Liver (tissue), 8 donors: ENCODE measurements at regions not wholly inside any gene's neighbourhood (a gene's known extent, or its start where the extent isn't known, plus 50 kb on each side); places are given as distances from the start of the nearest gene placed in this dataset.

Source experiments
- DNase-seq: peaks from one replicate; pipeline ENCODE4 v3.0.0-alpha.2; 2017; ENCODE audit warnings: low spot score
- H3K27ac ChIP-seq, 2 donors: one replicate each; pipeline ENCODE4 v1.7.0; 2013; ENCODE audit warnings: inconsistent platforms in 2 of 2, low read length in 2 of 2, control low read depth in 1 of 2, low read depth in 1 of 2, mild to moderate bottlenecking in 1 of 2
- H3K27me3 ChIP-seq, 4 donors: one replicate each; pipeline versions ENCODE4 v1.6.1 to v1.7.0; 2013; ENCODE audit warnings: low read length in 3 of 4, inconsistent platforms in 1 of 4, mild to moderate bottlenecking in 1 of 4, moderate library complexity in 1 of 4; ENCODE audit not compliant: control insufficient read depth in 4 of 4, insufficient read depth in 4 of 4
- H3K36me3 ChIP-seq, 4 donors: one replicate each; pipeline versions ENCODE4 v1.6.1 to v1.7.0; 2013; ENCODE audit warnings: low read length in 3 of 4, mild to moderate bottlenecking in 3 of 4, low read depth in 1 of 4, moderate library complexity in 1 of 4; ENCODE audit not compliant: control insufficient read depth in 4 of 4, insufficient read depth in 3 of 4
- H3K4me1 ChIP-seq, 4 donors: one replicate each; pipeline versions ENCODE4 v1.6.1 to v1.7.0; 2013; ENCODE audit warnings: low read length in 3 of 4, mild to moderate bottlenecking in 3 of 4, moderate library complexity in 1 of 4; ENCODE audit not compliant: control insufficient read depth in 4 of 4, insufficient read depth in 4 of 4
- H3K4me3 ChIP-seq, 3 donors: one replicate each; pipeline versions ENCODE4 v1.6.1 to v1.7.0; 2013; ENCODE audit warnings: low read length in 3 of 3, control low read depth in 1 of 3, low read depth in 1 of 3, mild to moderate bottlenecking in 1 of 3
- H3K9ac ChIP-seq, 2 donors: one replicate each; pipeline ENCODE4 v1.7.0; 2013; ENCODE audit warnings: low read length in 2 of 2, mild to moderate bottlenecking in 2 of 2, moderate library complexity in 2 of 2, control low read depth in 1 of 2, low read depth in 1 of 2
- H3K9me3 ChIP-seq, 4 donors: one replicate each; pipeline versions ENCODE4 v1.6.1 to v1.7.0; 2013; ENCODE audit warnings: low read length in 3 of 4; ENCODE audit not compliant: control insufficient read depth in 4 of 4
- ATF3 ChIP-seq: IDR thresholded peaks from 2 replicates; pipeline ENCODE4 v1.6.1; 2016; ENCODE audit warnings: antibody characterized with exemption
- CTCF ChIP-seq: fragments of 150-350 bp; IDR thresholded peaks from 2 replicates; pipeline ENCODE4 v1.5.1; 2017; ENCODE audit warnings: improper control_type of control experiment, low read depth, low read length; ENCODE audit not compliant: missing input control
- EGR1 ChIP-seq, 2 donors: IDR thresholded peaks; 2 replicates each; pipeline ENCODE4 v1.6.1; 2016 to 2018; ENCODE audit warnings: antibody characterized with exemption in 2 of 2, low read depth in 2 of 2
- FOXA1 ChIP-seq: IDR thresholded peaks from 2 replicates; pipeline ENCODE4 v1.6.1; 2016; ENCODE audit warnings: antibody characterized with exemption
- FOXA2 ChIP-seq: IDR thresholded peaks from 2 replicates; pipeline ENCODE4 v1.6.1; 2016; ENCODE audit warnings: antibody characterized with exemption
- GABPA ChIP-seq, 2 donors: IDR thresholded peaks in 1 of 2; conservative IDR thresholded peaks in 1 of 2; 2 replicates each; pipeline ENCODE4 v1.6.1; 2016; ENCODE audit warnings: antibody characterized with exemption in 2 of 2, mild to moderate bottlenecking in 1 of 2, moderate library complexity in 1 of 2
- HNF4G ChIP-seq: IDR thresholded peaks from 2 replicates; pipeline ENCODE4 v1.6.1; 2016; ENCODE audit warnings: antibody characterized with exemption
- JUND ChIP-seq, 2 donors: IDR thresholded peaks; 2 replicates each; pipeline ENCODE4 v1.6.1; 2016; ENCODE audit warnings: antibody characterized with exemption in 2 of 2
- MAX ChIP-seq: IDR thresholded peaks from 2 replicates; pipeline ENCODE4 v1.6.1; 2016; ENCODE audit warnings: antibody characterized with exemption
- NR2F2 ChIP-seq: IDR thresholded peaks from 2 replicates; pipeline ENCODE4 v1.6.1; 2016; ENCODE audit warnings: antibody characterized with exemption
- REST ChIP-seq: IDR thresholded peaks from 2 replicates; pipeline ENCODE4 v1.6.1; 2016; ENCODE audit warnings: antibody characterized with exemption, mild to moderate bottlenecking
- RXRA ChIP-seq, 2 donors: IDR thresholded peaks; 2 replicates each; pipeline ENCODE4 v1.6.1; 2017 to 2018; ENCODE audit warnings: antibody characterized with exemption in 2 of 2, mild to moderate bottlenecking in 1 of 2
- SP1 ChIP-seq: IDR thresholded peaks from 2 replicates; pipeline ENCODE4 v1.6.1; 2018; ENCODE audit warnings: antibody characterized with exemption, mild to moderate bottlenecking
- YY1 ChIP-seq: IDR thresholded peaks from 2 replicates; pipeline ENCODE4 v1.6.1; 2016; ENCODE audit warnings: antibody characterized with exemption, mild to moderate bottlenecking
- WGBS: extraction: QIAGEN DNeasy Blood & Tissue Kit; methylation state at CpG from one replicate; pipeline ENCODE4 v1.1.7; 2013; 5-methylcytosine and 5-hydroxymethylcytosine counted together
- donor health status: healthy.
- donor health status: healthy.
- donor health status: healthy.
- donor health status: healthy.
- donor health status: healthy.

- Histone ChIP-seq H3K9ac (no peak overlapping the region), H3K4me3 (no peak overlapping the region), H3K36me3 (no peaks in the 10 kb centered on the region), H3K9me3 (no peaks in the 10 kb centered on the region), H3K4me1 (no peaks in the 10 kb centered on the region), H3K27ac (no peak overlapping the region), H3K27me3 (peaks cover 0 to 4% (median 0%) of the 10 kb centered on the region in 4 donors)
- TF ChIP-seq FOXA2, result no peak
- no peak for TF ChIP-seq NR2F2
- no peak for TF ChIP-seq MAX
- TF ChIP-seq YY1, result no peak
- no peak for TF ChIP-seq GABPA (IDR thresholded peaks at IDR 0.05 in 1 of 2, conservative IDR thresholded peaks at IDR 0.05 in 1 of 2)
- TF ChIP-seq JUND (IDR thresholded peaks at IDR 0.05), result no peak
- no peak for TF ChIP-seq HNF4G
- no peak for TF ChIP-seq FOXA1
- no peak for TF ChIP-seq ATF3
- no peak for TF ChIP-seq RXRA (IDR thresholded peaks at IDR 0.05)
- no peak for TF ChIP-seq EGR1 (IDR thresholded peaks at IDR 0.05; ENCODE audit: low read depth in 2 of 2)
- DNase-seq, result no peak
Observed at GRCh38 chr2:166614503-166614902, 120.5 kb upstream of the SCN7A start.

- DNase-seq, result no peak
- H3K27ac ChIP-seq, result no peak overlapping the region
- H3K4me3 ChIP-seq, result no peak overlapping the region
- no peak overlapping the region for H3K9ac ChIP-seq
- no peaks in the 10 kb centered on the region for H3K4me1 ChIP-seq
- H3K27me3 ChIP-seq, result peaks cover 0 to 8% (median 0%) of the 10 kb centered on the region in 4 donors
- no peaks in the 10 kb centered on the region for H3K9me3 ChIP-seq
- TF ChIP-seq EGR1 (IDR thresholded peaks at IDR 0.05; ENCODE audit: low read depth in 2 of 2), result no peak
- no peak for TF ChIP-seq SP1
- TF ChIP-seq JUND (IDR thresholded peaks at IDR 0.05), result no peak
- no peak for TF ChIP-seq CTCF
- TF ChIP-seq RXRA (IDR thresholded peaks at IDR 0.05), result no peak
- TF ChIP-seq REST, result no peak
- no peak for TF ChIP-seq FOXA2
- no peaks in the 10 kb centered on the region for H3K36me3 ChIP-seq
- 34% methylated on average over 4 of the region's 4 CpGs for WGBS
Observed at GRCh38 chr2:166614029-166614428, 120.0 kb upstream of the SCN7A start.
